Activated T-cell treated with anti-CD3 and anti-CD28 coated beads for 24 hours (primary cell): ENCODE measurements at regions not wholly inside any gene's neighbourhood (a gene's known extent, or its start where the extent isn't known, plus 50 kb on each side); places are given as distances from the start of the nearest gene placed in this dataset.

ENCODE experiments used
- DNase-seq: peaks from one replicate; pipeline ENCODE4 v3.0.0-alpha.2; 2020; ENCODE audit warnings: low read depth

- no peak for DNase-seq
Measured at GRCh38 chr20:7257099-7257498, 489.6 kb downstream of the BMP2 start.

DNA sequence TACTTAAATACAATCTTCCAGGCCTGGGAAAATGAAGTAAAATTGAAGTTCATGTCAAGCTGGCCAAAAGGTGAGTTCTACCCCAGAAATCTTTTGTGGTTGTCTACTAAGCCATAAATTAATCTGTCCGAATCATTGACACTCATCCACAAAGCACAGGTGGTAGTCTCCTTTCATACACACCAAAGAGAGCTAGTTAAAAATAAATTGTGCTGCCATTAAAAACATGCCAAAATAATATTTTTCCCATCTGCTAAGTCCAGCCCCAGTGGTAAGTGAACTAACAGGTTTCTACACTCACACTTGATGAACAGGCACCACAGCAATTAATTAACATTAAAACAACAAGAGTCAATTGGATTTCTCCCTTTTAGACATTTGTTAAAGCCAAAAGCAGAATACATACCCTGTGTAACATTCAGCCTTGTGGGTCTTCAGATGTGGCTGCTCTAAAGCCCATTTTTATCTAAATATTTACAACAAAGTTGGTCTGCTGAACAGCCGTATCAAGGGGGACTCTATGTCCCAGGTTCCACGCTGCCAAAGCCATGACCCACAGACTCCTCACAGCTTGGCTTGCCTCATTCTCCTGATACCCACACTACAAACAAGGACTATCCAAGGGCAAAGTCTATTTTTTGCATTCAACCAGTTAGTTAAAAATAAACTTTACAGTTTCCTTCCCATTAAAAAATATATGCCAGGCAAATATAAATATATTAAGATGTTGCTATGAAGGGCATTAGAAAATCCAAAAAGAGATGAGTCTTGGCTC, 490.4 kb downstream of the BMP2 start:
- no peak for DNase-seq

GRCh38 chr20:7262803-7263202, 495.3 kb downstream of the BMP2 start:
- DNase-seq: no peak

DNA sequence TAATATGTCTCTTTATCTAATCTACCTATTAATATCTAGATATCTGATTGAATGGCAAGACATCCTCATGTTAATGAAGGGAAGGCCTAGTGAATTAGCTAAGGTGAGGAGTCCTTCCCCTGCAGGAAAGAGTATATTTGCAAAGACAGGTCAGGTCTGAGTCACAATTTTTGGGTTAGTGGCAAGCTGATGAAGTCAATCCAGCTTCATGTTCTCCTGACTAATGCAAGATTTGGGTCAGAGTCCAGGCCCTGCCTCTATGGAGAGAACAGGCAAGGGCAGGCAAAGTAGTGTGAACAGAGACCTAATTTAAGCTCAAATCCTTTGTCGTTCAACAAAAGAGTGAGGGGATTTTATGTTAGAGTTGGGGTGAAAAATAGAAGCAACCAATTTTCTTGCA, 496.7 kb downstream of the BMP2 start:
- no peak for DNase-seq

- DNase-seq: no peak
Measured at GRCh38 chr20:7269452-7269851, 502.0 kb downstream of the BMP2 start.

- DNase-seq: no peak
Measured at GRCh38 chr20:7272512-7272911, 505.0 kb downstream of the BMP2 start.

DNA sequence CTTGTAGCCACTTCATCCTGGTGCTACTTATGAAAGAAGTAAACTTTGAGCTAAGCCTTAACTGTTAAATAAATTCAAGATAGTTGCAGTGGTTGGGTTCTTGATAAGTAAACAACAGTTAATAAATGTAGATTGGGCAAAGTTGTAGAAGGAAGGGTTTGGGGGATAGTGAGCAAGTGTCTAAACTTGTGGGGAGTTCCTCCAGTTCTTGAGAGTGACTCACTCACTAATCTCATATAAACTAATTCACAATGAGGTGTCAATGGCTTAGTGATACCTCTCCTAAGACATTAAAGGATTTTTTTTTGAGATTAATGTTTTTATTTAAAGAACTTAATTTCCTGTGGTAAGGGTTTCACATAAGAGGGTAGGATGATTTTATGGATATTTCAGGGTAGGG, 507.4 kb downstream of the BMP2 start:
- no peak for DNase-seq

DNA sequence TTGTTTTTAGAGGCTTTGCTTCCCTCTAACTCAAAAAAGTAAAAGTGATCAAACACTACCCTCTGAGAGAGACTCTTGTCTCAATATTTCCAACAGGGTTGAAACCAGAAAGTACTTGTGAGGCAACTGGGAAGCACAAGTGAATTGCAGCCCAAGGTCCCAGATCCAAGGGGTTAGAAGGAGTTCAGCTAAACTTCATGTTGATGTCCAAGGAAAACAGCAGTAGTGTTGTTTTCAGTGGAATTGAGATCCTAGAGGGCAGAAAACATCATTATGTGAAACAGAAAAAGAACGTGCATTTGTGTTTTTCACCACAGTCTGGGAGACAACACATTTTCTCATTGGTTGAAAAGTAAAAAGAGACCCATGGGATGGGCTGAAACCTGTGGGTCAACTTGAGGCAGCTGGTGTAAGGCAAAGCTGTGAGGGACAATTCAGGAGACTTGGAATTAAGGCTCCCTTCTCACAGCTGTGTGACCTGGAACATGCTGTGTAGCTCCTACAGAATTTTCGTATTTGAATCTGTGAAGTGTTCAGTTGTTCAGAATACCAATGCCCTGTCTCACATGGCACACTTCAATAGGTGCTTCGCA, 508.3 kb downstream of the BMP2 start:
- DNase-seq: no peak

DNA sequence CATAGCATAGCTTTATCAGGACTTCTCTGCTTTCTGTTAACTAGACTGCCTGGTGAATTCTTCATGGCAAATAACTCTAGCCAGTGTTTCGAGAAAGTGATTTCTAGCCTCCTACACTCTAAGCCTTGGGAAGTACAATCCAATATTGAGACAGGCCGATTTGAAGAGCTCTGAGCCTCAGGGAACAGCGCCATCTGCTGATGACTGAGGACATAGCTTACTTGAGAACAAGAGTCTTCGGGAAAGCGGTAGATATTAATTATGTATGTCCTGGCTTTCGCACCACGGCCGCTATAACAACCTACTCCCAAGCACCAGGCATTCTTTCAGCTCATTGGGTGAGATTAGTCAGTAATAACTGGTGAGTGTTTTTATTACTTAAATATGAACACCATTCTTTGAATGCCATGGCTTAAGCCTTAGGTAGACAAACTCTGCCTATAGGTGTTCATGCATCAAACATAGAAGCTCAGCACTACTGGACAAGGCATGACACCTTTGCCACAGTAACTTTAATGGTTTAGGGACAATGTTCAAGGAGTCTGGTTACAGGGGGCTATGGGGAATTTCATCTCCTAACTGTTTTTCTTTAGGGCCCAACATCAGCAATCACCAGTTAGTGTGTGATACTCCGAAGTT, 518.6 kb downstream of the BMP2 start:
- DNase-seq: peak; percentile 1

- DNase-seq: no peak
Measured at GRCh38 chr20:7291323-7291943, 523.9 kb downstream of the BMP2 start.

DNA sequence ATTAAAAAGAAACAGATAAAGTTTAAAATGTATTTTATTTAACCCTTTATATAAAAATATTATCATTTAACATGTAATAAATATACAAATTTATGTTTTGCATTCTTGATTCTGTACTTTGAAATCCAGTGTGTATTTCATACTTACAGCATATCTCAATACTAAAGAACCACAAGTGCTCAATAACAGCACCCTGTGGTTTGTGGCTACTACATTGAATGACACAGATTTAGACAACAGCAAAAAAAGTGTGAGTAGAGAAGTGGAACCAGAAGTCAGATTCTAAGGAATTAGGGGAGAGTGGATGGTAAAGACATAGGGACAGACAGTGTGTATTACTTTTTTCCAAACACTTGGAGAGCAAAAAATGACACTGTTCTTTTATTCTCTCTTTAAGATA, 524.5 kb downstream of the BMP2 start:
- no peak for DNase-seq

DNA sequence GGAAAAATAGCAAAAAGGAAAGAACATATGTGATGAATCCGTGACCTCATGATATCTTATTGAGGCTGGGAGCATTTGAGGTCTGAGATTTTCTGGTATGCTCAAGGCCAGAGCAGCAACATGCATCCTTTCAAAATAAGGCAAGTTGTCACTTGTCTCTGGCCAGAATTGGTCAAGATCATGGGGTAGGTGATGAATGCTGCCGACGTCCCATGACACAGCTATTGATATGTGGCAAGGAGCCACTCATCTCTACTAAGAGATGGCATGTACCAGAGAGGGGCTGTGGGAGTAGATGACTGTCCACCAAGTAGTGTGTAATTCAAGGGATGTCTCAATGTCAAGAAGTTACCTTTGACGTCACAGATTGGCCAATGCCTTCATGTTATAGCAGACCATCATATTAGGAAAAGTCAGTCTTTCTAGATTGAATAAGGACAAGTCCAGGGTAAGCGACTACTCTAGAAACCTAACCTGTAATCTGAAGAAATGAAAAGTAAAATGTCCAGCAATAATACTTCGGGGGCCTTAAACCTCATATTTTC, 527.4 kb downstream of the BMP2 start:
- no peak for DNase-seq

- DNase-seq: no peak
Measured at GRCh38 chr20:7301807-7302206, 534.3 kb downstream of the BMP2 start.

DNA sequence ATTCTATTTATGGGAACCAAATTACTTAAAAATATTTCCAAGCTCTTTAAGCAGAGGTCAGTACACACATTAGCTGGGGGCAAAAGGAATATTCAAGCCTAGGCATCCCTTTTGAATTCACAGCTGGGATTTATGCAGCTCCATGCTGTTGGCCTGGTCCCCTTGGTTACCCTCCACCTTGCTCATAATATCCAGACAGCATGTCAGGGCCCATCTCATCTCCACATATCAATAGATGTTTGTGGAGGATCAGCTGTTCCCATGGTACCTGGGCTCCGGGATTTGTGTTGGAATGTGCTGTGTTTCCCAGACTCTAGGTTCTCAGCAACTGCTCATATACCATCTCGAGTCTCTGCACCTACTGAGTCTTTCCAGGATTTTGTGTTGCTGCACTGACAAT, 534.8 kb downstream of the BMP2 start:
- DNase-seq: no peak

DNA sequence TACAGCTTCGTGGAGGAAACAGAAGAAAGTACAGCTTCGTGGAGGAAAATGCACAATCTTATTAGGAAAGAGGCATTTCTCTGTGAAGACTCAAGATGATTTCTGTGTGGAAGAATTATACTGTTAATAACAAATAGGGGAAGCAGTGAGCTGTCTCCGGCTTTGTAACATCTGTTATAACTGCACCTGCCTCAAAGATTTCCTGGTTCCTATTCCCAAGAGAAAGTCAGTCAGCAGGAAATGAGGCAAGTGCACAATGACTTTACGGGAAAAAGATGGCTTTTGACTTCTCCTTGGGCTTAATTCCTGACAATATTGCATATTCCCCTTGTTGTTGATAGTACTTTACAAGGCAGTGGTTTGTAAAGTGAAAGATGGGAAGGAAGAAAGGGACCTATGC, 538.5 kb downstream of the BMP2 start:
- DNase-seq: no peak

- DNase-seq: no peak
Measured at GRCh38 chr20:7308163-7308562, 540.7 kb downstream of the BMP2 start.

GRCh38 chr20:7313047-7313446, 545.6 kb downstream of the BMP2 start:
- DNase-seq: no peak

DNA sequence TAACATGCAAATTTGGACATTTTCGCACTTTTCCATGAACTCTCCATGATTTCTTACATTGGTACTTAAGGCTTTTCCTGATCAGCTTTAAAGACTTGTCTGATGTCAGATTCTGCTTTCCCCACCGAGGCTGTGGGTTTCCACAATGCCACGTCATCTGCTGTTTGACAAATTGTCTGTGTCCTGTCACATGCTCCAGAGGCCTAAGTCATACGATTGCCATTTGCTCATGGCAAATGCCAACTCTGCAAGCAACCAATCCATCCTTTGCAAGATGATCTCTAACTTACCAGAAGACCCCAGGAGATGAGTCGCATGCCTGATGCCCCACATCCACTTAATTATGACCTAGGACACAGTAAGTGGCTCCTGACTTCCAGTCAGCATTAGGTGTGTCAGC, 556.5 kb downstream of the BMP2 start:
- DNase-seq: no peak

DNA sequence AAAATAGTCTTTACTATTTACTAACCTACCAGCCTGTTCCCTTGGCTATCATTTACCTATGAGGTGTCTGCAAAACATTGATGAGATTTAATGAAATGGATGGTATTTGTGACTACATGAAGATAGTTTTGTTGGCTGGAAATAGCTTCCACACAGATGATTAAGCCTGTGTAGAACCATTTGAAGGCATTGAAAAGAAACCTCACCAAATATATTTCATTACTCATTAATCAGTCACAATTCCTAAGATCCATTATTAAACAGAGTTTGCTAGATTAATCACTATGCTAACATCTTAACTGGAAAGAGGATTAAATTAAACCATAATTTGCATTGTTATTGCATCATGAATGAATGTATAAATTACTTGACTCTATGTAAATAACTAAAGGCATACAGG, 560.3 kb downstream of the BMP2 start:
- no peak for DNase-seq

GRCh38 chr20:7330850-7331249, 563.4 kb downstream of the BMP2 start:
- DNase-seq: no peak

DNA sequence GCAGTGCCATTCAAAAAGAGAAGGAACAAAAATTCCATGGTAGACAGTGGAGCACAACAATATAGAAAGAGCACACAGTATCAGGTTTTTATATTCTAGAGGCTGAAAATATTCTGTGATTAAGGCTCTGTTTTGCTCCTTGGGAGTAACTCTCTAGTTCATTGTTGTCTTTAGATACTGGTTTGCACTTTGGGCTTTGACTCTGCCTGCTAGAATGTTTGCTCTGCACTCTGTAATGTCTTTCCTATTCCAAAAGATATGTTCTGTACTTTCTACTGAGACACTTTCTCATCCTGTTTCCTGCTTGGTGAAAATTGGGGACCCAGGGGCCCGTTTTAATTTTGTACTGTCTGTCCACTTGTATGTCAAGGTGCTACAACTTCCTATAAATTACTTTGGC, 564.7 kb downstream of the BMP2 start:
- DNase-seq: no peak

DNA sequence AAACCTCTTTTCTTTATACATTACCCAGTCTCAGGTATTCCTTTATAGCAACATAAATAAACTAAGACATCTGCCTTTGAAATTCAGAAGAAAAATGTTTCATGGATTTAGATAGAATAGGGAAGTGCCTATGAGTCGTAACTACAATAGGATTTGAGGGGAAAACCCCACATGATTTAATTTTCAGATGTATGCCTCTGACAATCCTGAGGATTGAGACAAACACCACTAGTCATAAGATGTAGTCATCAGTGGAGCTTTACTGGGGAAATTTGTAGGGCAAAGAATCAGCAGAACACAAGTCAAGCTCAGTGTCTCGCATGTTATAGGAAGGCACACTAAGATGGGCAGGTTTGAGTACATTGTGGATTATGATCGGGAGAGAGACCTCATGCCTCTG, 566.4 kb downstream of the BMP2 start:
- no peak for DNase-seq

GRCh38 chr20:7346026-7346425, 578.5 kb downstream of the BMP2 start:
- no peak for DNase-seq
